Astrocyte (in vitro differentiated cells and primary cell): ENCODE measurements at regions not wholly inside any gene's neighbourhood (a gene's known extent, or its start where the extent isn't known, plus 50 kb on each side); places are given as distances from the start of the nearest gene placed in this dataset.

Experiments used
- EZH2 ChIP-seq: IDR thresholded peaks from 2 replicates; pipeline ENCODE4 v1.6.1; 2012; ENCODE audit warnings: mild to moderate bottlenecking, low read length, inconsistent platforms; ENCODE audit not compliant: insufficient read depth
- TF ChIP-seq, protein P1 (sequence below): IDR thresholded peaks from 2 replicates; pipeline ENCODE4 v1.5.1; 2011; ENCODE audit warnings: low read depth, mild to moderate bottlenecking, inconsistent platforms, low read length, moderate library complexity; ENCODE audit not compliant: insufficient read depth

DNA sequence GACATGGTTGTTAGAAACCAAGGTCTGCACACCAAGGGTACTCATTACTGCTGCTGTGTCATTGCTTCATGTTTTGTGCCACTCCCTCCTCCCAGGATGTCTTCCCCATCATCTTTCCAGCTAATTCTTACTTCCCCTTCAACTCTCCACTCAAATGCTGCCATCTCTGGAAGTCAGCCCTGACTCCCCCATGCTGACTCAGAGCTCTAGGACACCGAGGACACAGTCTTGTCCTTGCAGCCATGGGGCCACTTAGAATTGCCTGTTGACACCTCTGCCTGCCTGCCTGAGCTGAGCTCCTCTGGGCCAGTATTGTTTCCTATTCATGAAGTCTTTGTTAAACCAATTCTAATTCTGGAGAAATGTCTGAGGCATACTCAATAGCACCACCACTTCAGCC lies 100.2 kb downstream of the GYPC start:
- TF ChIP-seq, protein P1, sequence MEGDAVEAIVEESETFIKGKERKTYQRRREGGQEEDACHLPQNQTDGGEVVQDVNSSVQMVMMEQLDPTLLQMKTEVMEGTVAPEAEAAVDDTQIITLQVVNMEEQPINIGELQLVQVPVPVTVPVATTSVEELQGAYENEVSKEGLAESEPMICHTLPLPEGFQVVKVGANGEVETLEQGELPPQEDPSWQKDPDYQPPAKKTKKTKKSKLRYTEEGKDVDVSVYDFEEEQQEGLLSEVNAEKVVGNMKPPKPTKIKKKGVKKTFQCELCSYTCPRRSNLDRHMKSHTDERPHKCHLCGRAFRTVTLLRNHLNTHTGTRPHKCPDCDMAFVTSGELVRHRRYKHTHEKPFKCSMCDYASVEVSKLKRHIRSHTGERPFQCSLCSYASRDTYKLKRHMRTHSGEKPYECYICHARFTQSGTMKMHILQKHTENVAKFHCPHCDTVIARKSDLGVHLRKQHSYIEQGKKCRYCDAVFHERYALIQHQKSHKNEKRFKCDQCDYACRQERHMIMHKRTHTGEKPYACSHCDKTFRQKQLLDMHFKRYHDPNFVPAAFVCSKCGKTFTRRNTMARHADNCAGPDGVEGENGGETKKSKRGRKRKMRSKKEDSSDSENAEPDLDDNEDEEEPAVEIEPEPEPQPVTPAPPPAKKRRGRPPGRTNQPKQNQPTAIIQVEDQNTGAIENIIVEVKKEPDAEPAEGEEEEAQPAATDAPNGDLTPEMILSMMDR, result no peak
- TF ChIP-seq EZH2, result no peak
